ENCODE measurements at regions not wholly inside any gene's neighbourhood (a gene's known extent, or its start where the extent isn't known, plus 50 kb on each side); places are given as distances from the start of the nearest gene placed in this dataset.

- TF ChIP-seq SUZ12 (IDR thresholded peaks at IDR 0.05; ENCODE audit: extremely low read depth, insufficient read depth, insufficient read length) (no peak), YY1 (IDR thresholded peaks at IDR 0.05; ENCODE audit: insufficient read depth, insufficient read length) (no peak), ZNF274 (IDR thresholded peaks at IDR 0.05; ENCODE audit: low read depth, low read length) (no peak)
- no peak overlapping the region for H3K9ac ChIP-seq (ENCODE audit: insufficient read length, low read depth)
- no peak overlapping the region for H3K4me3 ChIP-seq (ENCODE audit: insufficient read length, low read depth)
- no peaks in the 10 kb centered on the region for H3K36me3 ChIP-seq (ENCODE audit: insufficient read depth, insufficient read length, low read length)
- no peaks in the 10 kb centered on the region for H3K4me1 ChIP-seq (ENCODE audit: insufficient read depth, insufficient read length)
- H3K27me3 ChIP-seq (ENCODE audit: insufficient read depth, insufficient read length), result no peaks in the 10 kb centered on the region
- H3K9me3 ChIP-seq (ENCODE audit: insufficient read depth, low read length), result no peaks in the 10 kb centered on the region
- no peak for DNase-seq (ENCODE audit: low read depth, low spot score)
These were observed 884.8 kb upstream of the NEGR1 start for GRCh38 chr1:73167009-73167657.

- H3K9me3 ChIP-seq (ENCODE audit: insufficient read depth, low read length), result no peaks in the 10 kb centered on the region
- DNase-seq (ENCODE audit: low read depth, low spot score), result no peak
These were observed 880.2 kb upstream of the NEGR1 start for GRCh38 chr1:73162564-73162963.

GRCh38 chr1:73161418-73161817, 879.1 kb upstream of the NEGR1 start:
- Histone ChIP-seq H3K4me3 (ENCODE audit: insufficient read length, low read depth) (no peak overlapping the region), H3K4me1 (ENCODE audit: insufficient read depth, insufficient read length) (no peaks in the 10 kb centered on the region), H3K36me3 (ENCODE audit: insufficient read depth, insufficient read length, low read length) (no peaks in the 10 kb centered on the region), H3K9me3 (ENCODE audit: insufficient read depth, low read length) (no peaks in the 10 kb centered on the region), H3K27me3 (ENCODE audit: insufficient read depth, insufficient read length) (no peaks in the 10 kb centered on the region), H3K9ac (ENCODE audit: insufficient read length, low read depth) (no peak overlapping the region)
- DNase-seq (ENCODE audit: low read depth, low spot score), result no peak
- TF ChIP-seq SUZ12 (IDR thresholded peaks at IDR 0.05; ENCODE audit: extremely low read depth, insufficient read depth, insufficient read length) (no peak), ZNF274 (IDR thresholded peaks at IDR 0.05; ENCODE audit: low read depth, low read length) (no peak), YY1 (IDR thresholded peaks at IDR 0.05; ENCODE audit: insufficient read depth, insufficient read length) (no peak)

More at GRCh38 chr1:73162564-73162963, 880.2 kb upstream of the NEGR1 start:
- Histone ChIP-seq H3K27me3 (ENCODE audit: insufficient read depth, insufficient read length) (no peaks in the 10 kb centered on the region), H3K36me3 (ENCODE audit: insufficient read depth, insufficient read length, low read length) (no peaks in the 10 kb centered on the region), H3K9ac (ENCODE audit: insufficient read length, low read depth) (no peak overlapping the region), H3K4me3 (ENCODE audit: insufficient read length, low read depth) (no peak overlapping the region), H3K4me1 (ENCODE audit: insufficient read depth, insufficient read length) (no peaks in the 10 kb centered on the region)
- TF ChIP-seq ZNF274 (IDR thresholded peaks at IDR 0.05; ENCODE audit: low read depth, low read length) (no peak), SUZ12 (IDR thresholded peaks at IDR 0.05; ENCODE audit: extremely low read depth, insufficient read depth, insufficient read length) (no peak), YY1 (IDR thresholded peaks at IDR 0.05; ENCODE audit: insufficient read depth, insufficient read length) (no peak)

GRCh38 chr1:73160759-73161158, 878.4 kb upstream of the NEGR1 start:
- H3K9ac ChIP-seq (ENCODE audit: insufficient read length, low read depth), result no peak overlapping the region
- no peaks in the 10 kb centered on the region for H3K4me1 ChIP-seq (ENCODE audit: insufficient read depth, insufficient read length)
- H3K36me3 ChIP-seq (ENCODE audit: insufficient read depth, insufficient read length, low read length), result no peaks in the 10 kb centered on the region
- TF ChIP-seq ZNF274 (IDR thresholded peaks at IDR 0.05; ENCODE audit: low read depth, low read length) (no peak), SUZ12 (IDR thresholded peaks at IDR 0.05; ENCODE audit: extremely low read depth, insufficient read depth, insufficient read length) (no peak), YY1 (IDR thresholded peaks at IDR 0.05; ENCODE audit: insufficient read depth, insufficient read length) (no peak)
- DNase-seq (ENCODE audit: low read depth, low spot score), result no peak
- no peaks in the 10 kb centered on the region for H3K9me3 ChIP-seq (ENCODE audit: insufficient read depth, low read length)
- H3K4me3 ChIP-seq (ENCODE audit: insufficient read length, low read depth), result no peak overlapping the region
- no peaks in the 10 kb centered on the region for H3K27me3 ChIP-seq (ENCODE audit: insufficient read depth, insufficient read length)

- TF ChIP-seq YY1 (IDR thresholded peaks at IDR 0.05; ENCODE audit: insufficient read depth, insufficient read length) (no peak), ZNF274 (IDR thresholded peaks at IDR 0.05; ENCODE audit: low read depth, low read length) (no peak), SUZ12 (IDR thresholded peaks at IDR 0.05; ENCODE audit: extremely low read depth, insufficient read depth, insufficient read length) (no peak)
- H3K4me1 ChIP-seq (ENCODE audit: insufficient read depth, insufficient read length), result no peaks in the 10 kb centered on the region
- H3K4me3 ChIP-seq (ENCODE audit: insufficient read length, low read depth), result no peak overlapping the region
- no peaks in the 10 kb centered on the region for H3K27me3 ChIP-seq (ENCODE audit: insufficient read depth, insufficient read length)
- no peak for DNase-seq (ENCODE audit: low read depth, low spot score)
- H3K9me3 ChIP-seq (ENCODE audit: insufficient read depth, low read length), result no peaks in the 10 kb centered on the region
- H3K9ac ChIP-seq (ENCODE audit: insufficient read length, low read depth), result no peak overlapping the region
- no peaks in the 10 kb centered on the region for H3K36me3 ChIP-seq (ENCODE audit: insufficient read depth, insufficient read length, low read length)
These were observed 862.0 kb upstream of the NEGR1 start for GRCh38 chr1:73144311-73144710.

- TF ChIP-seq ZNF274 (IDR thresholded peaks at IDR 0.05; ENCODE audit: low read depth, low read length), result no peak
- no peak for TF ChIP-seq SUZ12 (IDR thresholded peaks at IDR 0.05; ENCODE audit: extremely low read depth, insufficient read depth, insufficient read length)
- no peak for TF ChIP-seq YY1 (IDR thresholded peaks at IDR 0.05; ENCODE audit: insufficient read depth, insufficient read length)
- Histone ChIP-seq H3K9me3 (ENCODE audit: insufficient read depth, low read length) (no peaks in the 10 kb centered on the region), H3K4me1 (ENCODE audit: insufficient read depth, insufficient read length) (no peaks in the 10 kb centered on the region), H3K36me3 (ENCODE audit: insufficient read depth, insufficient read length, low read length) (no peaks in the 10 kb centered on the region), H3K9ac (ENCODE audit: insufficient read length, low read depth) (no peak overlapping the region), H3K27me3 (ENCODE audit: insufficient read depth, insufficient read length) (no peaks in the 10 kb centered on the region), H3K4me3 (ENCODE audit: insufficient read length, low read depth) (no peak overlapping the region)
- no peak for DNase-seq (ENCODE audit: low read depth, low spot score)
These were observed 854.6 kb upstream of the NEGR1 start for GRCh38 chr1:73136975-73137374.

GRCh38 chr1:73106931-73107330, 824.6 kb upstream of the NEGR1 start:
- Histone ChIP-seq H3K4me1 (ENCODE audit: insufficient read depth, insufficient read length) (no peaks in the 10 kb centered on the region), H3K27me3 (ENCODE audit: insufficient read depth, insufficient read length) (no peaks in the 10 kb centered on the region), H3K9me3 (ENCODE audit: insufficient read depth, low read length) (no peaks in the 10 kb centered on the region; the same call in 1 of the 2 replicates), H3K9ac (ENCODE audit: insufficient read length, low read depth) (no peak overlapping the region), H3K36me3 (ENCODE audit: insufficient read depth, insufficient read length, low read length) (no peaks in the 10 kb centered on the region), H3K4me3 (ENCODE audit: insufficient read length, low read depth) (no peak overlapping the region)
- no peak for DNase-seq (ENCODE audit: low read depth, low spot score)
- TF ChIP-seq YY1 (IDR thresholded peaks at IDR 0.05; ENCODE audit: insufficient read depth, insufficient read length) (no peak), ZNF274 (IDR thresholded peaks at IDR 0.05; ENCODE audit: low read depth, low read length) (no peak), SUZ12 (IDR thresholded peaks at IDR 0.05; ENCODE audit: extremely low read depth, insufficient read depth, insufficient read length) (no peak)

Measured in NT2/D1 (cell line).